A549 (cell line): ENCODE measurements at regions not wholly inside any gene's neighbourhood (a gene's known extent, or its start where the extent isn't known, plus 50 kb on each side); places are given as distances from the start of the nearest gene placed in this dataset.

ENCODE experiments used
- ATAC-seq, 2 experiments: fragments of 200-7000 bp in 1 of 2; fragments of >200 bp in 1 of 2; cut with Nextera tagmentation in 1 of 2; cut with Tn5 transposase in 1 of 2; 3 replicates each; pipeline versions ENCODE4 v1.8.0 to v1.9.1; 2018 to 2020; ENCODE audit warnings: mild to moderate bottlenecking in 1 of 2, moderate library complexity in 1 of 2
- CTCF ChIA-PET: fragments of 300-600 bp; sonication (Branson Sonifier 250); formaldehyde crosslinking; extraction: SDS; loops from one replicate; lab custom pipeline; 2021; ENCODE audit warnings: antibody characterized with exemption, inconsistent platforms; lab: Yijun Ruan, JAX
- POLR2A ChIA-PET: fragments of 350-600 bp; formaldehyde crosslinking; extraction: SDS; loops from one replicate; lab custom pipeline; 2021; ENCODE audit warnings: antibody characterized with exemption, inconsistent platforms; lab: Yijun Ruan, JAX
- DNase-seq, 2 experiments: peaks; one replicate each; pipeline versions ENCODE4 v3.0.0 to v3.0.0-alpha.2; 2011 to 2016; ENCODE audit warnings: low read depth in 1 of 2, low spot score in 1 of 2
- FAIRE-seq: peaks from 2 replicates; lab custom pipeline; 2011; peaks lifted over from hg19 to GRCh38; lab: Jason Lieb, UNC
- H3K27ac ChIP-seq, 2 experiments: fragments of >200 bp; sonication (Bioruptor Twin); formaldehyde crosslinking; 3 replicates each; pipeline ENCODE4 v1.5.1; 2016 to 2017
- H3K4me1 ChIP-seq: fragments of >200 bp; sonication (Bioruptor Twin); formaldehyde crosslinking; 3 replicates; pipeline ENCODE4 v1.6.1; 2016
- H3K4me2 ChIP-seq: fragments of >200 bp; sonication (Bioruptor Twin); formaldehyde crosslinking; 3 replicates; pipeline ENCODE4 v1.6.1; 2016
- H3K4me3 ChIP-seq: fragments of >200 bp; sonication (Bioruptor Twin); formaldehyde crosslinking; 3 replicates; pipeline ENCODE4 v1.5.1; 2016
- H3K9me3 ChIP-seq: fragments of >200 bp; sonication (Bioruptor Twin); formaldehyde crosslinking; 3 replicates; pipeline ENCODE4 v1.6.1; 2016
- ATOH8 ChIP-seq: fragments of 250-450 bp; sonication (Bioruptor Pico); IDR thresholded peaks from 2 replicates; pipeline ENCODE4 v1.5.0; 2020; ENCODE audit warnings: low read depth, mild to moderate bottlenecking, moderate library complexity
- CBX2 ChIP-seq: fragments of 200-600 bp; sonication (generic); IDR thresholded peaks from 2 replicates; pipeline ENCODE4 v1.6.1; 2016; ENCODE audit warnings: low read depth, mild to moderate bottlenecking, borderline replicate concordance
- CHD4 ChIP-seq: fragments of 200-600 bp; sonication (generic); IDR thresholded peaks from 2 replicates; pipeline ENCODE4 v1.6.1; 2016; ENCODE audit warnings: antibody characterized with exemption, mild to moderate bottlenecking, borderline replicate concordance
- CTCF ChIP-seq: fragments of >200 bp; sonication (Bioruptor Twin); formaldehyde crosslinking; IDR thresholded peaks from 3 replicates; pipeline ENCODE4 v1.5.1; 2016
- E2F6 ChIP-seq: IDR thresholded peaks from 2 replicates; pipeline ENCODE4 v1.6.1; 2012; ENCODE audit warnings: low read depth, borderline replicate concordance
- EHF ChIP-seq: fragments of 250-450 bp; sonication (Bioruptor Pico); IDR thresholded peaks from 2 replicates; pipeline ENCODE4 v1.5.0; 2020; ENCODE audit warnings: mild to moderate bottlenecking
- EHMT2 ChIP-seq: fragments of 200-600 bp; sonication (generic); IDR thresholded peaks from 2 replicates; pipeline ENCODE4 v1.6.1; 2016; ENCODE audit warnings: antibody characterized with exemption, low read depth, mild to moderate bottlenecking, moderate library complexity
- ESRRA ChIP-seq: fragments of 150-350 bp; IDR thresholded peaks from 2 replicates; pipeline ENCODE4 v1.6.1; 2014; ENCODE audit warnings: mild to moderate bottlenecking, low read length, borderline replicate concordance
- FOSL2 ChIP-seq, 2 experiments: fragments of 450-650 bp in 1 of 2; fragments of >200 bp in 1 of 2; sonication (Bioruptor Twin) in 1 of 2; formaldehyde crosslinking; IDR thresholded peaks; 2 replicates each; pipeline versions ENCODE4 v1.5.0 to v1.6.1; 2016 to 2020; ENCODE audit warnings: mild to moderate bottlenecking in 1 of 2, moderate library complexity in 1 of 2
- FOXS1 ChIP-seq: fragments of 250-450 bp; sonication (Bioruptor Pico); IDR thresholded peaks from 2 replicates; pipeline ENCODE4 v1.5.0; 2020; ENCODE audit warnings: mild to moderate bottlenecking, moderate library complexity
- GATA3 ChIP-seq: IDR thresholded peaks from 2 replicates; pipeline ENCODE4 v1.6.1; 2012; ENCODE audit warnings: borderline replicate concordance
- HES2 ChIP-seq: fragments of >200 bp; sonication (Bioruptor Twin); formaldehyde crosslinking; IDR thresholded peaks from 2 replicates; pipeline ENCODE4 v1.6.1; 2016
- HEYL ChIP-seq: fragments of 250-450 bp; sonication (Bioruptor Pico); IDR thresholded peaks from 2 replicates; pipeline ENCODE4 v1.8.0; 2021; ENCODE audit warnings: mild to moderate bottlenecking, moderate library complexity
- HOXB5 ChIP-seq: fragments of 250-450 bp; sonication (Bioruptor Pico); IDR thresholded peaks from 2 replicates; pipeline ENCODE4 v1.5.0; 2020; ENCODE audit warnings: mild to moderate bottlenecking, moderate library complexity
- JUN ChIP-seq, 2 experiments: fragments of >200 bp; sonication (Bioruptor Twin); formaldehyde crosslinking; IDR thresholded peaks; 2 replicates in 1 of 2; 3 replicates in 1 of 2; pipeline ENCODE4 v1.6.1; 2016 to 2017
- JUNB ChIP-seq: fragments of >200 bp; sonication (Bioruptor Twin); formaldehyde crosslinking; IDR thresholded peaks from 2 replicates; pipeline ENCODE4 v1.6.1; 2016
- MAFK ChIP-seq: fragments of 450-650 bp; IDR thresholded peaks from 2 replicates; pipeline ENCODE4 v1.6.1; 2014; ENCODE audit not compliant: partially characterized antibody
- NFE2L2 ChIP-seq: fragments of 150-350 bp; conservative IDR thresholded peaks from 2 replicates; pipeline ENCODE4 v1.6.1; 2014; ENCODE audit warnings: low read length
- PBX3 ChIP-seq: IDR thresholded peaks from 2 replicates; pipeline ENCODE4 v1.6.1; 2012
- PHF8 ChIP-seq: fragments of 200-600 bp; sonication (generic); IDR thresholded peaks from 2 replicates; pipeline ENCODE4 v1.6.1; 2016; ENCODE audit warnings: low read depth, mild to moderate bottlenecking, antibody characterized with exemption, moderate library complexity, borderline replicate concordance
- POLR2A ChIP-seq: IDR thresholded peaks from 2 replicates; pipeline ENCODE4 v1.6.1; 2012; ENCODE audit warnings: mild to moderate bottlenecking, low read length
- RARB ChIP-seq: fragments of 250-450 bp; sonication (Bioruptor Pico); IDR thresholded peaks from 2 replicates; pipeline ENCODE4 v1.8.0; 2021; ENCODE audit warnings: mild to moderate bottlenecking, moderate library complexity
- REST ChIP-seq: fragments of 200-600 bp; sonication (generic); IDR thresholded peaks from 2 replicates; pipeline ENCODE4 v1.6.1; 2016; ENCODE audit warnings: antibody characterized with exemption, mild to moderate bottlenecking, moderate library complexity
- RFX5 ChIP-seq: fragments of 450-650 bp; IDR thresholded peaks from 2 replicates; pipeline ENCODE4 v1.7.1; 2014; ENCODE audit warnings: antibody characterized with exemption, mild to moderate bottlenecking, moderate library complexity
- RNF2 ChIP-seq: fragments of 200-600 bp; sonication (generic); IDR thresholded peaks from 2 replicates; pipeline ENCODE4 v1.6.1; 2016; ENCODE audit warnings: low read depth, mild to moderate bottlenecking, antibody characterized with exemption, moderate library complexity, borderline replicate concordance
- SREBF2 ChIP-seq: fragments of 450-650 bp; IDR thresholded peaks from 2 replicates; pipeline ENCODE4 v1.6.1; 2014; ENCODE audit warnings: mild to moderate bottlenecking, moderate library complexity
- TFCP2L1 ChIP-seq: fragments of 250-450 bp; sonication (Bioruptor Pico); IDR thresholded peaks from 2 replicates; pipeline ENCODE4 v1.5.0; 2021; ENCODE audit warnings: mild to moderate bottlenecking
- ZC3H11A ChIP-seq: fragments of 450-650 bp; IDR thresholded peaks from 2 replicates; pipeline ENCODE4 v1.6.1; 2014; ENCODE audit warnings: antibody characterized with exemption, mild to moderate bottlenecking
- ZSCAN20 ChIP-seq: fragments of 250-450 bp; sonication (Bioruptor Pico); IDR thresholded peaks from 2 replicates; pipeline ENCODE4 v1.8.0; 2022; ENCODE audit warnings: mild to moderate bottlenecking, moderate library complexity
- WGBS: methylation state at CpG from one replicate; pipeline ENCODE4 v1.1.6; 2017; ENCODE audit errors: missing lambda C conversion rate; 5-methylcytosine and 5-hydroxymethylcytosine counted together

GRCh38 chr2:18740474-18740881 is 151.1 kb upstream of the NT5C1B start:
- FAIRE-seq, result no peak
- POLR2A ChIA-PET, result no interaction called here
- Histone ChIP-seq H3K4me1 (no peaks in the 10 kb centered on the region), H3K27ac (no peak overlapping the region), H3K9me3 (no peaks in the 10 kb centered on the region), H3K4me3 (no peak overlapping the region), H3K4me2 (no peak overlapping the region)
- WGBS, result 56% methylated on average over 7 of the region's 7 CpGs
- no peak for ATAC-seq
- TF ChIP-seq RARB (CRISPR knock-in tag) (no peak), POLR2A (no peak), FOSL2 (IDR thresholded peaks at IDR 0.05) (no peak), FOSL2 (CRISPR knock-in tag; IDR thresholded peaks at IDR 0.05) (no peak), JUNB (no peak), RNF2 (no peak), HES2 (no peak), EHMT2 (no peak), PBX3 (no peak), CBX2 (no peak), PHF8 (no peak), ESRRA (no peak), NFE2L2 (no peak)
- CTCF ChIA-PET, result interaction anchor here (0.8 to 1.3 kb wide), 2 partner anchors 10 to 220 kb away, joined by 3 read pairs; no protein-coding TSS in a partner anchor
- DNase-seq, result no peak

GRCh38 chr2:18731666-18732065 is 142.3 kb upstream of the NT5C1B start:
- WGBS, result 33% methylated on average over 2 of the region's 2 CpGs
- Histone ChIP-seq H3K9me3 (no peaks in the 10 kb centered on the region), H3K4me2 (no peak overlapping the region), H3K27ac (no peak overlapping the region), H3K4me3 (no peak overlapping the region), H3K4me1 (no peaks in the 10 kb centered on the region)
- ChIA-PET CTCF (no interaction called here), POLR2A (no interaction called here)
- no peak for DNase-seq
- ATAC-seq, result no peak
- TF ChIP-seq JUN (IDR thresholded peaks at IDR 0.05) (no peak), HOXB5 (no peak), EHF (CRISPR knock-in tag) (no peak), POLR2A (no peak), CHD4 (no peak), RNF2 (no peak), REST (no peak), TFCP2L1 (no peak), RFX5 (no peak), GATA3 (no peak), ZC3H11A (no peak), FOXS1 (no peak), SREBF2 (no peak), E2F6 (no peak), ATOH8 (CRISPR knock-in tag) (no peak), CTCF (no peak), MAFK (no peak), ZSCAN20 (CRISPR knock-in tag) (no peak), HEYL (CRISPR knock-in tag) (no peak)
- FAIRE-seq, result no peak
